Activated T-helper 1 cell treated with Interleukin-2 at 50 U/mL for 16 hours (primary cell): ENCODE measurements at regions not wholly inside any gene's neighbourhood (a gene's known extent, or its start where the extent isn't known, plus 50 kb on each side); places are given as distances from the start of the nearest gene placed in this dataset.

Experiments
- DNase-seq: peaks from one replicate; pipeline ENCODE4 v3.0.0-alpha.2; 2020; ENCODE audit warnings: low read depth

GRCh38 chr1:4856396-4856795, 202.0 kb downstream of the AJAP1 start:
- no peak for DNase-seq

DNA sequence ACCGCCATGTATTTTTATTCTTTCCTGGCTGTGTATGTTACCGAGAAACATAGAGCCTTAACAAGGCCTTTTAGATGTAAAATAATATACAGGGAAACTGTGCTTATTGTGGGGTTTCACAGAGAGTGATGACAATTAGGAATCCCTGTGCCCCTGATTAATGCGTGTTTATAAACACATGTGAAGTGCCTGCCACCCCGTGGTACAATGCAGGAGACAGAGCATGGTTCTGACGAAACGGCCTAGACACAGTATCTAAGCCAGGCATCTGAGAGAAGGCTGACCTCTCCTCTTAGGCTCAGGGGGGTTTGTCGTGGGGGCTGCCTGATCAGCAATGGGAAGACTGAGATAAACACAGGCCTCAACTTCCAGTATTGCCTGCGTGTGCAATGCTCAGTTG, 200.0 kb downstream of the AJAP1 start:
- DNase-seq, result no peak

- no peak for DNase-seq
These were observed 199.5 kb downstream of the AJAP1 start for GRCh38 chr1:4853904-4854303.

DNA sequence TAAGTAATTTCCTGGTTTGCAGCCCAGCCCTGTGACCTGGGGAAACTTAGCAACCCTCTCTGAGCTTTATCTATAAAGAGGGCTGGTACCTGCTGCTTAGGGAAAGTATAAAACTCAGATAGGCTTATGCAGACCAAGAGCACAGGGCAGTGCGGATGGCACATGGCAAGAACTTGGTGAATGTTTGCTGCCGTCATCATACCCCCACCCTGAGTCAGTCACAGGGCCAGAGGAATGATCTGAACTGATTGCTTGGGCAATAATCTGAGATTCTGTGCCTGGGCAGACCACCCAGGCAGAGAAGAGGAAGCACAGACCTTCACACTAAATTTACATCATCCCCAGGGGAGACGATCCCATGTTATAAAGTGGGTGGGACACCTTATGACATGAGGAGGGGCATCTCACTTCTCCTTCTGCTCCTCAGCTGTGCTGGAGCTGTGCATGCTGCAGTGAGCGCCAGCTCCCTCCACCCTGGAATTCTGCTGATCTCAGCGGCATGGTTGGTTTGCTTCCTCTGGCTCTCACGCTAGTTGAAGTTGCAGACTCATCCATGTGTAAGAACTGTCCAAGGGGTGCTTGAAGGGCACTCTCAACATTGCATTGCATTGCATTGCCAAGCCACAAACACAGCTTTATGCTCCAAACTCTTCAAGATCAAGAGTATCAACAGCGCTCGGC, 197.1 kb downstream of the AJAP1 start:
- no peak for DNase-seq

DNA sequence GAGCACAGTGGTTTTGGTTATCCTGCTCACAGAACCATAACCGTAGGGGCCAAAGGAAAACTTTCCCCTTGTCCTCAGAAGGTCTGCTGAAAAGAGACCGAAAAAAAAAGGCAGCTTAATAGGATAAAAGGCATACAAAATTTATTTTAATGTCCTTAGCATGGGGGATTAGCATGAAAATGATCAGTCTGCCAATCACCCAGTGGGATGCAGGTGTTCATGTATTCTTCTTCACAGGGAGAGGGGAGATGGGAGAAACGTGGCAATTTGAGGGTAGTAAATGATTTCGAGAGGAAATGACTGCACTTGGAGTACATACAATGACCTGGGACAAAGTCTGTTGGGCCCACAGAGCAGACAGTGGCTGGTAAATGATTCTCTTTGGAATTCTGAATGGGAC, 194.0 kb downstream of the AJAP1 start:
- DNase-seq, result no peak

DNA sequence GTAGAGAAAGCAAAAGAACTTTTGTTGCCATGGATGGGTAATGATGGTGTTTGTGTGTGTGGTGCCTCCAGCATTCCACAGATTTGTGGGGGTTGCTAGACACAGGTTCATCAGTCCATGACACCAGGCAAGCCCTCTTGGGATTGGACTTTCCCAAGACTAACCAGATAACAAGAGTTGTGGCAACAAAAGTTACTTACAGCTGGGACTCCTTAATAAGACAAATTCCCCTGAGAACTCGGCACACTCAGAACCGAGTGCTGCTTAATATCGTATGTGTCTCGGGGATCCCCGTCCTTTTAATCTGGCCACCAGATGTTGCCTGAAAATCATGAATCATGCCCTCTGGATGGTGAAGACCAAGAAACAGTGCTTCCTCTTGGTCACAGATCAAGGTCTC, 193.3 kb downstream of the AJAP1 start:
- DNase-seq, result no peak
